ENCODE measurements at regions not wholly inside any gene's neighbourhood (a gene's known extent, or its start where the extent isn't known, plus 50 kb on each side); places are given as distances from the start of the nearest gene placed in this dataset.

GRCh38 chr10:2620827-2621521 is 446.4 kb upstream of the PFKP start:
- TF ChIP-seq ZNF274 (IDR thresholded peaks at IDR 0.05; ENCODE audit: low read depth, low read length), result no peak
- no peak for TF ChIP-seq YY1 (IDR thresholded peaks at IDR 0.05; ENCODE audit: insufficient read depth, insufficient read length)
- TF ChIP-seq SUZ12 (IDR thresholded peaks at IDR 0.05; ENCODE audit: extremely low read depth, insufficient read depth, insufficient read length), result no peak

Measured in NT2/D1 (cell line).